GM18520 (cell line): ENCODE measurements at regions not wholly inside any gene's neighbourhood (a gene's known extent, or its start where the extent isn't known, plus 50 kb on each side); places are given as distances from the start of the nearest gene placed in this dataset.

Experiments used
- ATAC-seq: cut with Tn5 transposase; IDR thresholded peaks from one replicate; pipeline ENCODE4 v1.9.1; 2021; ENCODE audit not compliant: unreplicated experiment

DNA sequence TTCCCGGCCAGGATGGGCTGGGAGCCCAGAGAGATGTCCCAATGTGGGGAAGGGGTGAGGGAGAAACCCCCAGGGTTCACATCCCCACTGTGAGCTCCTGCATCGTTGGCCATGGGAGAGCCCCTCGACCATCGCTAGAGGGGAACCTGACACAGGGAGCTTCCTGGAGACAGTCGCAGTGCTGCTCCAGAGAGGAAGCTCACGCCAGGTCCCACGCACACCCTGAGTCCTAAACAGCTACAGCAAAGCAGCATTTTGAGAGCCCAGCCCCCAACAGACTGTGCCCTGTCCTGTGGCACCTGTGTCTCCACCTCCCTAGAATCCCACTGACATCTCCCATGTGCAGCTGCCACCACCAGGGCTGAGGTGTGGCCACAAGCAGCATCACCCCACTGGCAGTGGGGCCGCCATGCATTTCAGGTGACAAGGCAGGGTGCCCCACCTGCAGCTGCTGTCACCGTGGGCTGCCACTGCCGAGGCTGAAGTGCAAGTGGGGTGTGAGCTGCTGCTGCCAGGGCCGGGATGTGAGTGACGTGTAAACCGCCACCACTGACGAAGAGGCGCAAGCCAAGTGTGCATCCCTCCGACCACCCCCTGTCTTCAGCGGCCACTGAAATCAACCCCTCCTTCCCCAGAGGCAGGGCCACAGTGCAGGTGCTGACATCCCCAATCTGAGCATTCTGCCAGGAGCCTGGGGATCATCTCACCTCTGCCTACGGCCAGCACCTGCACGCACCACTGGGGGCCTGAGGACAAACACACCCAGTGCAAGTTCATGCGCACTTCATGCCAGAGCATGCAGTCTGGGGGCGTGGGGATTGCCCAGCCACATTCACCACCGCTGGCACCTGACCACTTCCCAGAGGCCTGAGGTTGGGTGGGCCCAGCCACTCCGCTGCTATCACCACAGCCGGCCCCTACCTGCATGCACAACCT, 467.7 kb upstream of the SALL3 start:
- ATAC-seq: no peak

DNA sequence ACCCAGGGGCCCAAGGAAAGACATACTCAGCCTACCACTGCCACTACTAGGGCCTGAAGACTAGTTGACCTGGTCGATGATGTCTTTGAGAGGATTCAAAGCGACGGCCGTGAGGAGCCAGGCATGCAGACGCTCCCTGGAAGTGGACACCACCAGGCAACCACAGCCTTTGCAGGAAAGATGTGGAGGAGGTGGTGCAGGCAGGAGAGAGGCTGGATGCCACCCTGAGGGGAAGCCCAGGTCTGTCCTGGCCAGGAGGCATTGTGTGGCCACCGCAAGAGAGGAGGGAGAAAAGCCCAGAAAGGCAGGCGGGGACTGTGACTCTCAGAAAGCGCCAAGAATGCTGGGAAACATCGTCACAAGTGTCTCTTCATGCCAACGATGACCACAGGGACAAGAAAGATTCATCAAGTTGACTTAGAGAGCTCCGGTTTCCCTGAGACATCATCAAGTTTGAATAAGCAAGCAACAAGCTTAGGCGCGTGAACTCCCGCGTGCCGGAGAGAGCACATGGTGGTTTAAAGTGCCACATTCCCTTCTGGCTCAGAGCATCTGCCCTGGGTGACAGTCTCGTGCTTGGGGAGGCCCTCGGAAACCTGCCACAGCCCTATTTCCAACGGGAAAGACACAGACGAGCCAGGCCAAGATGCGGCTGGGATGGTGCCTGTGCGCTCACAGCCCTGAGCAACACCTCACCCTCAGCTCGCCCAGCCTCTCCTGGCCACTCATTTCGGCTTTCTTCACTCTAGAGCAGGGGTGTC, 464.5 kb upstream of the SALL3 start:
- no peak for ATAC-seq

DNA sequence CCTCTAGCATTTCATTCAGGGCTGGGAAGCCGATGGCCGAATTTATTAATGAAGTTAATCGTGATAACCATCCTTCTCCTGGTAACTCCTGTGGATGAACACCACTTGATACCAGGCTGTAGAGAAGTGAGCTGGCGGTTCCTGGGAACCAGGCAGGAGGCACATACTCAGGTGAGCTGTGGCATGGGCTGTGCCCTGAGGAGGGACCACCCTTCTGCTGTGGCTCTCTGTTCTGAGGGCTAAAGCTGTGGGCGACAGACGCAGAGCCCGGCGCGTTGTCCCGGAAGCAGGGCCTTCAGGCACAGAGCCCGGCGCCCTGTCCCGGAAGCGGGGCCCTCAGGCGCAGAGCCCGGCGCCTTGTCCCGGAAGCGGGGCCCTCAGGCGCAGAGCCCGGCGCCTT, 462.3 kb upstream of the SALL3 start:
- ATAC-seq: no peak

DNA sequence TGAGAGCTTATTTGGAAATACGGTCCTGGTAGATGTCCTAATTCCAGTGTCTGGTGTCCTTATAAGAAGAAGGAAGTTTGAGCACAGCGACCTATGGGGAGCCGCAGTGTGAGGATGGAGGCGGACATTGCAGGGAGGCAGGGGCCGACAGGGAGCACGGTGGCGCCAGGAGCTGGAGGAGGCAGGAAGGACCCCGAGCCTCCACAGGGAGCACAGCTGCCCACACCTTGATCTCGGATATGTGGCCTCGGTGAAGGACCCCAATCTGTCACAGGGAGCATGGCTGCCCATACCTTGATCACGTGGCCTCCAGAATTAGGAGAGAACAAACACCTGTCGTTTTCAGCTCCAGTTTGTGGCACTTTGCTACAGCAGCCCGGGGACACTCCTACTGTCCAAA, 461.6 kb upstream of the SALL3 start:
- ATAC-seq: no peak

DNA sequence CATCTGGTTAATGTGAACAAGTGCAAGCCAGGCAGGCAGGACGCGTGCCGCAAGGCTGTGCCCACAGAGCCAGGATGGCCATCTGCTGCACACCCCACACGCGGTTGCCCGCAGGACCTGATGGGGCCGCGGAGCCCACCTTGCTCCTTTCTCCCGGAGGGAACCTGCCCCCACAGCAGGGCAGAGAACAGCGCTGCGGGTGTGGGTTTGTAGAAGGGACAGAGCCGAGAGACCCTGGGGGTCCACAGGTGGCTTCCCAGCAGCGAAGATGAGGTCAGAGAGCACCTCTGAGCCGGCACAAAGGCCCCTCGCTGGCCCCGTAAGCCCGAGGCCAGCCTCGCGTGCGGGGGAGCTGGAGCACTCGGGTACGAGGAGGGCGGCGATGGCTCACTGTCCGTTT, 460.8 kb upstream of the SALL3 start:
- no peak for ATAC-seq

DNA sequence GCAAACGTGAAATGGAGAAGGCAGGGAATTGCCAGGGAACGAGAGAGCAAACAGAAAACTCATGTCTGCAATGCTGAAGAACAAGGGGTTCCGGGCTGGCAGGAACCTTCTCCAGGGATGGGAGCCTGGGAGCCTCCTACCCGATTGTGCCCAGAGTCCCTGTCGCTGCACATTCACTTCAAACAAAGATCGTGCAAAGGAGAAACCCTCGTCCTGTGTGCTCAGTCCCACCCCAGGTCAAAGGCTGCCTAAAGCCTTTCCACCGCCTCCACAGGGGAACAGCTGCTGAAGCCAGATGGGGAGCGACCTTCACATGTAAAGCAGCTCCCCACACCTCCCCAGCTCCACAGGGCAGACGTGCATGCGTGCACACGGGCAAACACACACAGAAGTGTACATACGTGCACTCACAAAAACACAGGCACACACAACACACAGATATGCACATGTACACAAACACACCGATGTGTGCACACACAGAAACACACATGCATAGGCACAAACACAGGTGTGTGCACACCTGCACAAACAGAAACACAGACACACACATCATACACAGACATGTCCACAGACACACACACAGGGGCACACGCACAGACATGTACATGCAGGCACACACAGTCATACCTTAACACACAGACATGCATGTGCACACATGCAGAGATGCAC, 460.1 kb upstream of the SALL3 start:
- ATAC-seq: no peak

DNA sequence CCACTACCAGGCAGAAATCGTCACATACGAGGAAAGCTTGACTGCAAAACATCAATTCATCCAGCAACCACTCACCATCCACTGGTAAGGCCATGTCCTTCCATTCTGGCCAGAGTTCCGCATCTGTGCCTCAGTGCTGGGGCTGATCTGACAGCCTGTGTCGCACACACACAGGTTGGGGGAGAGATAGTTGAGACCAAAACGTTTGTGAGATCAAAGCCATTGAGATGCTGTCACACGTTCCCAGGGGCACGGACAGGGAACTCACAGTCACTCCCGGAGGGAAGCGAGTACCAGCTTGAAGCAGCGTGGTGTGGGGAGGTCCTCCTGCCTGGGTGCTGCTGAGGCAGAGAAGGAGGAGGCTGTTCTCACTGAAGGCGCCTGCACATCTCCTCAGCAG, 458.5 kb upstream of the SALL3 start:
- ATAC-seq: no peak

DNA sequence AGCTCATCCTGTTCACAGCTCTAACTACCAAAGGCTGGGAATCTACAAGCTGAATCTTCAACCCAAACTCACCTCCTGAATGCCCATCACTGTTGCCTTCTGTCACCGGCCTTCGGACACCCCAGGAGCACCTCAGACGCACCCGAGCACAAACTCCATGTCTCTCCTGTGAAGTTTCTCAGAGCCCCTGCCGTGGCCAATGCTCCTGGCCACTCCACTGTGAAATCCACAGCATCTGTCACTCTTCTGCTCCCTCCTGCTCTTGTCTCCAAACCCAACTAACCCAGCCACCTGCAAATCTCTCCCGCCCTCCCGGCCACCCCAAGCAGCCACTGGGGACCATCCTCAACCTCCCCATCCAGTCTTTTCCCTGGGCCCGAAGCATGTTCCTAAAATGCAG, 457.9 kb upstream of the SALL3 start:
- no peak for ATAC-seq

DNA sequence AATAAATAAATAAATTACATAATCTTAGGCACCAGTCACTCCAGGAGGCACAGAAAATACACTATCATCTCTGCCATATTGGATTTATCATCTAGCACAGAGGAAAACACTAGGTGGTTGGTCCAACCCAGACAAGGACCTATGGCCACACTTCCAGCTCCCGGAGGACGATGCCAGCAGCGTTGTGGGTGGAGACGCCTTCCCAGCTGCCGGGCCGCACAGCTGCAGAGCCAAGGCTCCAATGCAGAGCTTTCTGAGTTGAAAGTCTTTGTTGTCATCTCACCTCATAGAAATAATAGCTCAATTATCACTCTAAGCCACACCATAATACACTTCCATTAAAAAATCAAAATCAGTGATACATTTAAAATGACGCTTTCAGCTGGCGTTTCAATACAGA, 457.1 kb upstream of the SALL3 start:
- ATAC-seq: no peak

DNA sequence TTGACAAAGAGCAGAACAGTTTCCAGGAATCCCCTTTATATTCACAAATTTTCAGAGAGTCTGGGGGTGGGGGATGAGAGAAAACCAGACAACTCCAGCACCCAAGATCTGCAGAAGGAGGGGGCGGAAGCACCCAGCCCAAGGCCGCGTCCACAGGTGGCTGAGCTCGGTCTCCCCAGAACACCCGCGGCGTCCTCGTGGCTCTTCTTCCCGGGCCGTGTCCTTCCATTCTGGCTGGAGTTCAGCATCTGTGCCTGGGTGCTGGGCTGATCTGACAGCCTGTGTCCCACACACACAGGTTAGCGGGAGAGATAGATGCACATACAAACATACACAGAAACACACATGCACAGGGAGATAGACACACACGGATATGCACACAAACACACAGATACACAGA, 455.8 kb upstream of the SALL3 start:
- ATAC-seq: no peak

DNA sequence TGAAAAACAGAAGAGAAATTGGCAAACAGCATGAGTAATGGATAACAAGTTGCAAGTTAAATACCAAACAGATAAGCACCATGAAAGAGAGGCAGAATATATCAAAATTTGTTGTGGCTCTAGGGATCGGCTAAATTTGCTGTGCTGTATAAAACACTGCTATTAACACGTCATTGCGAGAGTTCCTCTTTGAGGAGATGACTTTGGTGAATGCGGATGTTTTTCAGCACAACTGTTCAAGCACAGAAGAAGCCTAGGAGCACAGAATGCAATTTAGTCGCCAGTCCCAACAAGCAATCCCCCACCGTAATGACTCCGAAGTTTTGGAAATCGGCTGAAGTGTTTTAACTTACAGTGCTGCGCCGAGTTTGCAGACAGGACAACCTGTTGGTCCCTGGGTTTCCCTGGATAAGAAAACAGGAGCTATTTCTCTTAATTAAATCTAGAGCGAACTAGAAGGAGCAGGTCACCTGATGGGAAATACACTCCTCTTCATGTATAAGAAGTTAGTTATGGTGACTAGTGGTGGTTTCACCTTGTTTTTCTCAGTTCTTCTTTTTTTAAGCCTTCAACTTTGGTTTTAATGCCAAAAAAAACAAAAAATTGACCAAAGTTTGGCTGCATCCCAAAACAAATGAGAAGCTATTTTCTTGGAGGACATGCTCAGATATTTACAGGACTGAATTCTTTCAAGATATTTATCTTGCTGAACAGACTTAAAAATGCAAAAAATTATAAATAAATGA, 454.1 kb upstream of the SALL3 start:
- no peak for ATAC-seq

DNA sequence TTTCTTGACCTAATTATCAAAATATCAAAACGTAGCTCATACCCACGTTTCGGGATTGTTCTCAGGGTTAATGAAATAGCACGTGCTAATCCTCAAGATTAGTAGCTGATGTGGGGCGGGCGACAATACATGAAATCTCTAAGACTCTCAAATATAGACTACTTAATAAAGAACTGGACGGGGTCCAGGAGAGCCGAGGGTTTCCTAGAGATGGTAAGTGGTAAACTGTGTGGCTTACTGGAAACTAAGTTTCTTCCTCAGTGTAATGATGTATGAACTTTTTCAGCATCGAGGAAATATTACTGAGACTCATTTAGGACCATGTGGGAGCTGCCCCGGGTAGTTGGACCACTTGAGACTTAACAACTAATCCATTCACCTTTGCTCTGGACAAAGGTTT, 453.3 kb upstream of the SALL3 start:
- ATAC-seq: no peak

DNA sequence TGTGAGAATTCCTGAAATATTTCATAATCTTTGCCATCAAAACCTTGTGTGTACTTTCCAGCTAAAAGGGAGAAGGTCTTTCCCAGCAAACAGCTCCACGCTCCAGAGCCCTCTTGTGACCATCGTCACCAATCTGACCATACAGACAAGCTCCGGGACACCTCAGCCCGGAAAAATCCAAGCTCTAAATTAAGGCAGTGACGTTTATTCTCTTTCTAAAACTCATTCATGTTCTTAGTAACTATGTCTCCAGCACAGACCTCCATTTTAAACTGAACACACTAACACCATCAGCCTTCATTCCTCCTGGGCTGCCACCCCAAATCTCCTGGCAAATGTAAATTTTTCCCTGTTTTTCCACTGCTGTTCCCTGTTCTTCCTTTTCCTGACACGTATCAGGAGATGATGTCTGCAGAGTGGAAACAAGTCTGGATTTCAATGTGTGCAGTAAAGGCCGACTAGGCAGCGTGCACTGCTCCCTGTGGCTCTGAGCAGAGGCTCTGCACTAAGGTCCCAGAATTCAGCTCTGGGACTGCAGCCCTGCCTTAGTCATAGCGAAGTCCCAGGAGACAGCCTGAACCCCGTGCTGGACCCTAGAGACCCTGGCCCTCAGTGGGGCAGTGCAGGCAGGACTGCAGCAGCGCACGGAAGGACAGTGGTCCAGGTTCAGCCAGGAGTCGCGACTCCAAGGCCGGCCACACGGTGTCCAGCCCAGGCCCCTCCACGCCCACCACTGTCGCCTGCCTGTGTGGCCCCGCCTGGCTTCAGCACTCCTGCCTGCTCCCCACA, 452.5 kb upstream of the SALL3 start:
- no peak for ATAC-seq

DNA sequence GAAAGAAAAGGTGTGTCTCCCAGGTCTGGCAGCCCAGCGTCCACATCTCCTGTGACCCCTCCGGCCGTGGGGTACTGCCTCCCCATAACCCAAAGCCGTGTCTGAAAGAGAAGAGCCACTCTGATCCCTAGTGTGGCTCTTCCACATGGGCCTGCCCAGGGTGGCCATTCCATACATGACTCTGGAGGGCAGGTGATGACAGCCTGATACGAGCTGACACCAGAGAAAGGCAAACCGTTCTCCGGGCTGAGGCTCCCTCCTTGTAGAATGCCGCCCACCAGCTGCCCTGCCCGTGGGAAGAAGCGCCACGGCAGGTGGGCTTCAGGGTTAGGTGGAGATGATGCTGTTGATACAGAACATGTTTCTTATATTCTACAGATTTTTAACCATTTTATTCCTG, 451.6 kb upstream of the SALL3 start:
- no peak for ATAC-seq

DNA sequence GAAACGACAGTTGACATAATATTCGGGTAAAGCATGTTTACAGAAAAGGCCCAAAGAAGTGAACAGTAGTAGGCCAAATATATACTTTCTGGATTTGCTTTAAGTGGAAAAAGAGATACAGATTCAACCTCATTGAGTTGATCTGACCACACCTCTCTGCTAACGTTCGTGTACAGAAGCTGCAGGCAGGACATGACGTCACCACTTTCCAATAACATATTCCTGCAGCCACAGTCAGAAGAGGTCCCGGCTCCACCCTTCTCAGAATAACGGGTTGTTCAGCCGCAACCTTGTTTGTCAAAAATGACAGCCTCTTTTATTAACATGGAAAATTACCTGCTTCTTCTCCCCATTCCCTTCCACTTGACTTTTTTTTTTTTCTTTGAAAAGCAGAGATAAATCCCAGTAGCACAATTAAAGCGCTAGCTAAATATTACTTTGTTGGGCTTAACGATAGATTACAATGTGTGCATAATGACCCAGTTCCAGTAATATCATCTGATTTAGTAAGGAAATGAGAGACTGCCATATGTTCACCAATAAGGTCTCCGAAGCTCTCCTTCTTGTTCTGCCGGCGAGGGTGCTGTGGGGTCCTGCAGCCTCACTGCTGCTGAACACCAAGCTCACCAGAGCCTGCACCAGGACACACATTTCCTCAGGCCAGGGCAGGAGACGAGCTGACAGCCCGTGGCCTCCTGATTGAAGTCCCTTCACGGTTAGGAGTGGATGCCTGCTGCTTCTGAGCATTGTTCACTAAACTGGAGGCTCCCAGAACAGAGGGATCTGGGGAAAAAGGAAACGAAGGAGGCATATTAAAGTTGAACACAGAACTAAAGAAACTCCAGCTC, 451.0 kb upstream of the SALL3 start:
- no peak for ATAC-seq

DNA sequence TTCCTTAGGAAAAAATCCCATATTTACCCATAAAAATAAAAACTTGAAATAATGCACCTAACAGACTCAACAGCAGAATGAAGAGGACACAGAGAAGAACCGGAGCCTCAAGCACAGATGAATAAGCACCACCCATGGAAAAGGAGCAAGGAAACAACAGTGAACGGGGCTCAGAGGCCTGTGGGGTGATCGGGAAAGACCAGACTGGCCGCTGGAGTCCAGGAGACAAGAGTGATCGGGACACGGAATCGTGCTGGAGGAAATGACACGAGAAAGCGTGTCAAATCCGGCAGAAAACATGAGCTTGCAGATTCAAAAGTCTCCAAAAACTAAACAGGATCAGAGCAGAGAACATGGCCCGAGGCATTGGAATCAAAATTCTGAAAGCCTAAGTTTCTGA, 448.0 kb upstream of the SALL3 start:
- ATAC-seq: no peak

DNA sequence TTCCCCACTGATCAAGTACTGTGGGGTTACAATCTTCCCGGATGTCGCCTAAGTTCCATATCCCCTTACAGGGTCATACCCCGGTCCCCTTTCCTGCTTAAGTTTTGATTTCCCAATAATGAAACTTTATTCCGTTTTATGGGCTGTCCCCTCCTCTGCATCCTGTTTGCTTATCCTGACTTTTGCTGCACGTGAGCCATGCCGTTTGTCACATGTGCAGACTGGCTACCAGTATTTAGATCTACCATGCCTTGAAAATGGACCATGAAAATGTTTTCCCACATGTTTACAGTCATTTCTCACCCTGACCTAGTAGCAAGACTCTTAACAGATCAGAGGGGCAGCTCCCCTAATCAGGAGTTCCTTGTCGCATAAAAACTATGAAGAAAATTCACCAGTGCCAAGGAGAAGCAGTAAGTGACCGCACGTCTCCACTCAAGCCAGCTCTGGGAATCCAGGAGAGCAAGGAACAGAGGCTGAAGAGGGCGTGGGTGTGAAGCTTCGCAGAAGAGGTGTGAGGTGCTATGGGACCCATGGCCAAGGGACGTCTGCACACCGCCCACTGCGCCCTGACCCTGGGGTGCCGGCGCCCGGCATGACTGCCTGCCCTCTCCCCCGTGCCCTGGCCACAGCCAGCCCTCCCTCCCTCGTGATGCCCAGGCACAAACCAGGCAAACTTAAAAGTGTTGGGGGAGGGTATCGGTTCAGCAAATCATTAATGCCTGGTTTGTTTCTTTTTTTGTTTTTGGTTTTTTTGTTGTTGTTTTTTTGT, 440.8 kb upstream of the SALL3 start:
- ATAC-seq: no peak

DNA sequence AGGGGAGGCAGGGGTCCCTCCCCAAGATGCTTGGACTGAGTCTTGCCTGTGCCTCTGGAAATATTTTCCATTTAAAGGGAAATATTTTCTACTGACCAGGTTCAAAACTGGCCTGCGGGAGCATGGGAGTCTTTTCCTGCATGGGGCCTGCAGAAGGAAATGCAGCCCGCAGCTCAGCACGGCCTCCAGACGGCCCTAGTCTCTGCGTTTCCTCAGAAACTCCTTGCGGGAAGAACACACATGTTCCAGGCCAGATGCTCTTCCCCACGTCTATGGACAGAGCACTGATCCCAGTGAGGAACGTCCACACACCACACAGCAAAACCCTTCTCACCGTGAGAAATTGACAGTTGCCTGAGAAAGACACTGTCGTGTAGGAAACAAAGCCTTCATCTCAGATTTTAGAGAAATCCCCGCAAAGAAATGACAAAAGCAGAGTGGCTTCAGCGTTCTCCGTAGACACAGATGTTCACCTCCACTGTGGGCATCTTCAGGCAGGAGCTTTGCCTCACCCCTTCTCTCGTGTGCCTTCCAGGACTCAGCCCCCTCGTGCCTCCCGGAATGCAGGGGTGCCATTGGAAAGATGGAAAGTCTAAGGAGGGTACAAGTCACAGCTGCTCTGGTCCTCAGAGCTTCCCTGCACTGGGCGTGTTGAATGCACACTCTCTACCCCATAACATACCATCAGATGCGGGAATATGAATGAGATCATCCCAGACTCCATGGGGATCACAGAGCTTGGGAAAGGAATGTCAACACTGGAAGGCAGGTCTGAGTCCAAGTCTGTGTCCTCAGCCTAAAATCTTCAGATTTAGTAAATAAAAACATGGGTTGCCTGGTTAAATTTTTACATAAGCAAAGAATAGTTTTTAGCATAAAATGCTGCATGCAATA, 438.7 kb upstream of the SALL3 start:
- ATAC-seq: no peak
